ENCODE measurements at regions not wholly inside any gene's neighbourhood (a gene's known extent, or its start where the extent isn't known, plus 50 kb on each side); places are given as distances from the start of the nearest gene placed in this dataset.

- no peak for TF ChIP-seq CTCF (conservative IDR thresholded peaks at IDR 0.05)
- no peak for TF ChIP-seq ZFX (IDR thresholded peaks at IDR 0.05)
Observed at GRCh38 chr5:88355490-88356050, 86.9 kb upstream of the TMEM161B start.
